Cardiac fibroblast (primary cell): ENCODE measurements at regions not wholly inside any gene's neighbourhood (a gene's known extent, or its start where the extent isn't known, plus 50 kb on each side); places are given as distances from the start of the nearest gene placed in this dataset.

ENCODE experiments used
- DNase-seq, 2 donors: peaks; one replicate each; pipeline versions ENCODE4 v3.0.0 to v3.0.0-alpha.2; 2010; ENCODE audit warnings: low read depth in 2 of 2
- H3K4me3 ChIP-seq, 2 donors: replicated peaks in 1 of 2; 1 replicate in 1 of 2; 2 replicates in 1 of 2; pipeline ENCODE4 v1.5.1; 2011; ENCODE audit warnings: low read depth in 2 of 2, low read length in 2 of 2, mild to moderate bottlenecking in 2 of 2, moderate library complexity in 1 of 2
- CTCF ChIP-seq: IDR thresholded peaks from one replicate; pipeline ENCODE4 v1.5.1; 2011; ENCODE audit warnings: low read depth, mild to moderate bottlenecking, low read length, inconsistent platforms

- no peak overlapping the region for H3K4me3 ChIP-seq
- no peak for TF ChIP-seq CTCF
- no peak for DNase-seq
Observed at GRCh38 chr20:22489626-22490286, 94.6 kb downstream of the FOXA2 start.

GRCh38 chr20:22480336-22480735, 104.0 kb downstream of the FOXA2 start:
- no peak for DNase-seq
- no peak for TF ChIP-seq CTCF
- no peak overlapping the region for H3K4me3 ChIP-seq

- H3K4me3 ChIP-seq: no peak overlapping the region
- DNase-seq: no peak
- TF ChIP-seq CTCF: no peak
Observed at GRCh38 chr20:22475662-22476061, 108.7 kb downstream of the FOXA2 start.

GRCh38 chr20:22474224-22474623, 110.1 kb downstream of the FOXA2 start:
- TF ChIP-seq CTCF: no peak
- no peak for DNase-seq

DNA sequence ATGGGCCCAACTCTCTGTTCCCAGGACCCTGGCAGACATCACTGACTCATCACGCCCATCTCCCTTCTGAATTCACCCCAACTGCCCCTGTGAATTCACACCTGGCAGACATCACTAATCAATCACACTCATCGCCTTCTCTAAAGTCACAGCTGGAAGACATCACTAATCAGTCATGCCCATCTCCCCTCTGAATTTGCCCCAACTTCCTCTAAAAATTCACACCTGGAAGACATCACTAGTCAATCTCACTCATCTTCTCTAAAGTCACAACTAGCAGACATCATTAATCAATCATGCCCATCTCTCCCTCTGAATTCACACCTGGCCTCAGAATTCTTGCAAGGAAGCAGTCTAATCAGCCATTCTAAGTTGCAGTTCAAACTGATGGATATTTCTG, 111.1 kb downstream of the FOXA2 start:
- H3K4me3 ChIP-seq: no peak overlapping the region
- DNase-seq: no peak
- TF ChIP-seq CTCF: no peak

More at GRCh38 chr20:22474224-22474623, 110.1 kb downstream of the FOXA2 start:
- H3K4me3 ChIP-seq: no peak overlapping the region

DNA sequence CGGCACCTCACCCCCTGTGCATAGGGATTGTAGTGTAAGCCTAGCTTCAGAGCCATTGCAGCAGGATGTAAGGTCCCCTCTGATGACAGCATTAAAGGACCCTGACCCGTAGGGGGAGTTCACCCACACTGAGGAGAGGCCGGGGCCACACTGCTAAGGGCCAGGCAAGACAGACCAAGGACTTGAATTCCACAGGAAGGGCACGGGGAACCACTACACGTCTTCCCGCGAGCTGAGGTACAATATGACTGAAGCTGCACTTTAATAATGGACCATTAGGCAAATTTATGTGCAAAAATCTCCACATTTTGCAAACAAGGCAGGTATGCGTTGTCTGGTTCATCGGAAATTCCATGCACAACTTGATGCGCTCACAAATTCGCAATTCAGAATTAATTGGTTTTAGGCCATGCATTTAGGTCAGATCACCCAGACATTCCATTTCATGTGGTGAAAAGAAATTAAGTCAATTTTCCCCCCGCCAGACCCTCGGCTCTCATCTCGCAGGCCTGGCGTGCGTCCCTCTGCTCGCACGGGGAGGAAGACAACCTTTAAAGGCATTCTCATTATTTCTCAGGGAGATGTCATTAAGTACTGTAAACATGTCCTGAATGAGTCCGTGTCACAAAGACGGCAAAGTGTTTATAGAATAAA, 111.8 kb downstream of the FOXA2 start:
- no peak for DNase-seq
- no peak for TF ChIP-seq CTCF

More for the DNA sequence above, 111.8 kb downstream of the FOXA2 start:
- no peak overlapping the region for H3K4me3 ChIP-seq
